Heart left ventricle (tissue), 16 donors: ENCODE measurements at regions not wholly inside any gene's neighbourhood (a gene's known extent, or its start where the extent isn't known, plus 50 kb on each side); places are given as distances from the start of the nearest gene placed in this dataset.

Experiments
- ATAC-seq, 4 donors: fragments of 200-7000 bp; cut with Tn5 transposase; one replicate each; pipeline ENCODE4 v1.9.1; 2020 to 2022; ENCODE audit warnings: moderate library complexity in 4 of 4, mild to moderate bottlenecking in 3 of 4, moderate number of reproducible peaks in 1 of 4
- DNase-seq, 5 donors: peaks; one replicate each; pipeline ENCODE4 v3.0.0-alpha.2; 2020
- H3K27ac ChIP-seq, 12 donors: fragments of 200-600 bp; sonication (generic) in 4 of 12; one replicate each; pipeline versions ENCODE4 v1.5.0 to v1.8.0; 2016 to 2022; ENCODE audit warnings: mild to moderate bottlenecking in 2 of 12
- H3K27me3 ChIP-seq, 9 donors: fragments of 200-600 bp; sonication (generic) in 2 of 9; one replicate each; pipeline versions ENCODE4 v1.5.1 to v1.8.0; 2016 to 2022; ENCODE audit warnings: mild to moderate bottlenecking in 3 of 9
- H3K36me3 ChIP-seq, 9 donors: fragments of 200-600 bp; sonication (generic) in 2 of 9; one replicate each; pipeline versions ENCODE4 v1.5.0 to v1.8.0; 2018 to 2022; ENCODE audit warnings: mild to moderate bottlenecking in 2 of 9
- H3K4me1 ChIP-seq, 12 donors: fragments of 200-600 bp; sonication (generic) in 4 of 12; one replicate each; pipeline versions ENCODE4 v1.5.0 to v1.8.0; 2016 to 2022; ENCODE audit warnings: mild to moderate bottlenecking in 3 of 12
- H3K4me3 ChIP-seq, 12 donors: fragments of 200-600 bp; sonication (generic) in 4 of 12; one replicate each; pipeline versions ENCODE4 v1.5.0 to v1.8.0; 2017 to 2022; ENCODE audit warnings: mild to moderate bottlenecking in 9 of 12, moderate library complexity in 4 of 12
- H3K9me3 ChIP-seq, 12 donors: fragments of 200-600 bp; sonication (generic) in 4 of 12; one replicate each; pipeline versions ENCODE4 v1.5.0 to v1.8.0; 2016 to 2022; ENCODE audit warnings: mild to moderate bottlenecking in 1 of 12
- CTCF ChIP-seq, 12 donors: fragments of 200-600 bp; sonication (generic) in 4 of 12; IDR thresholded peaks; one replicate each; pipeline versions ENCODE4 v1.5.0 to v1.8.0; 2018 to 2022; ENCODE audit warnings: antibody characterized with exemption in 12 of 12, mild to moderate bottlenecking in 5 of 12
- POLR2A ChIP-seq, 2 donors: fragments of 450-650 bp; IDR thresholded peaks; one replicate each; pipeline ENCODE4 v1.6.1; 2017; ENCODE audit warnings: antibody characterized with exemption in 2 of 2, mild to moderate bottlenecking in 2 of 2, moderate library complexity in 2 of 2
- WGBS, 4 donors: extraction: QIAGEN DNeasy Blood & Tissue Kit in 2 of 4; methylation state at CpG; one replicate each; pipeline versions ENCODE4 v1.1.5 to v1.1.7; 2013 to 2018; 5-methylcytosine and 5-hydroxymethylcytosine counted together
- intact Hi-C, 10 donors: fragments of 100-400 bp; cut with DNase I; formaldehyde crosslinking; loops; one replicate each; pipeline versions ENCODE4 v1.11.1 to v1.14.2; 2022
- donor health status: ischemic (EF 13 %, LVEDD 7.1; RV severe dilation, severe dysfunction).
- donor health status: healthy with polysubstance abuse.
- donor health status: DM: no; HTN: yes; CAD: no.
- donor health status: DM: no; HTN: no; CAD: no.
- donor health status: ischemic (EF 25% LVEDD 6.9; RV normal size, moderate dysfunction).
- donor health status: ischemic (EF 25% LVEDD 5.7; RV mildly dilated, moderate dysfunction).
- donor health status: healthy.
- donor health status: DM: yes; HTN: yes; CAD: no.
- donor health status: ischemic (EF 35%, LVEDD 5.7; RV mildly dilated, moderate dysfunction).
- donor health status: nonischemic (EF 11% LVEDD 7.7; RV severe dilation, severe dysfunction).
- donor health status: DM: yes; HTN: yes; CAD: no.
- donor health status: PGD.
- donor health status: ischemic (EF 29% LVEDD 5.4; RV normal size, mild dysfunction).
- donor health status: nonischemic (EF 23%, LVEDD 6.1; RV moderate dilation, normal function).

GRCh38 chr14:65162031-65162430, 59.7 kb upstream of the MAX start:
- ATAC-seq (no peak), DNase-seq (no peak)
- Histone ChIP-seq H3K9me3 (no peaks in the 10 kb centered on the region), H3K4me3 (no peak overlapping the region), H3K27me3 (no peaks in the 10 kb centered on the region), H3K27ac (no peak overlapping the region), H3K36me3 (no peaks in the 10 kb centered on the region), H3K4me1 (peaks cover 0 to 6% (median 0%) of the 10 kb centered on the region in 12 donors)
- TF ChIP-seq POLR2A (IDR thresholded peaks at IDR 0.05): no peak
- no peak for TF ChIP-seq CTCF (IDR thresholded peaks at IDR 0.05)
- 48 to 77% (median 63%) methylated on average over 1 of the region's 1 CpG for WGBS, 4 donors
- intact Hi-C loops: loop anchor here in 9 of 10 donors (2.0 to 10.0 kb wide), 11 partner anchors 177 to 915 kb away; partner anchors contain the start of genes FUT8 (in 2 of the 9) and FNTB (in 1 of the 9)

GRCh38 chr14:65164068-65164824, 61.9 kb upstream of the MAX start:
- no peak for DNase-seq
- intact Hi-C loops: loop anchor here in 9 of 10 donors (1.0 to 10.0 kb wide), 14 partner anchors 179 to 913 kb away; partner anchors contain the start of genes FUT8 (in 3 of the 9) and FNTB (in 1 of the 9)

GRCh38 chr14:65164825-65165135, 62.5 kb upstream of the MAX start:
- no peak overlapping the region for H3K4me3 ChIP-seq
- TF ChIP-seq CTCF (IDR thresholded peaks at IDR 0.05) (no peak), POLR2A (IDR thresholded peaks at IDR 0.05) (no peak)
- no peak for ATAC-seq
- DNase-seq: no peak
- intact Hi-C loops: loop anchor here (1.0 to 10.0 kb wide), 15 partner anchors 180 to 913 kb away; partner anchors contain the start of genes FUT8 (in 6 of the 10) and FNTB (in 1 of the 10)
- H3K36me3 ChIP-seq: no peaks in the 10 kb centered on the region
- peaks cover 0 to 4% (median 0%) of the 10 kb centered on the region in 12 donors for H3K4me1 ChIP-seq
- no peak overlapping the region for H3K27ac ChIP-seq
- H3K9me3 ChIP-seq: no peaks in the 10 kb centered on the region
- 50 to 65% (median 58%) methylated on average over 3 of the region's 3 CpGs for WGBS, 4 donors
- H3K27me3 ChIP-seq: no peaks in the 10 kb centered on the region

More at GRCh38 chr14:65164068-65164824, 61.9 kb upstream of the MAX start:
- WGBS, 4 donors: 40 to 49% (median 44%) methylated on average over 6 of the region's 6 CpGs
- H3K4me1 ChIP-seq: peaks cover 0 to 2% (median 0%) of the 10 kb centered on the region in 12 donors
- no peak overlapping the region for H3K27ac ChIP-seq
- H3K9me3 ChIP-seq: no peaks in the 10 kb centered on the region
- H3K27me3 ChIP-seq: no peaks in the 10 kb centered on the region
- ATAC-seq: peak in 3 of 4 donors; percentile 47 to 59 (median 48)
- H3K36me3 ChIP-seq: no peaks in the 10 kb centered on the region
- TF ChIP-seq CTCF (IDR thresholded peaks at IDR 0.05) (peak; percentile 45 to 81 (median 64)), POLR2A (IDR thresholded peaks at IDR 0.05) (no peak)
- H3K4me3 ChIP-seq: no peak overlapping the region

GRCh38 chr14:65167072-65167645, 64.8 kb upstream of the MAX start:
- H3K27me3 ChIP-seq: peaks cover 0 to 14% (median 6%) of the 10 kb centered on the region in 9 donors
- intact Hi-C loops: loop anchor here in 7 of 10 donors (5.0 to 10.0 kb wide), 9 partner anchors 182 to 798 kb away; partner anchors contain the start of genes FUT8 (in 5 of the 7) and FNTB (in 1 of the 7)
- no peak overlapping the region for H3K27ac ChIP-seq
- peaks cover 0 to 11% (median 2%) of the 10 kb centered on the region in 12 donors for H3K4me1 ChIP-seq
- ATAC-seq: no peak
- no peaks in the 10 kb centered on the region for H3K36me3 ChIP-seq
- no peak overlapping the region for H3K4me3 ChIP-seq
- no peak for DNase-seq
- TF ChIP-seq CTCF (IDR thresholded peaks at IDR 0.05) (no peak), POLR2A (IDR thresholded peaks at IDR 0.05) (no peak)
- no peaks in the 10 kb centered on the region for H3K9me3 ChIP-seq
- WGBS, 4 donors: 92 to 100% (median 96%) methylated on average over 3 of the region's 3 CpGs
